VCaP (cell line): ENCODE measurements at regions not wholly inside any gene's neighbourhood (a gene's known extent, or its start where the extent isn't known, plus 50 kb on each side); places are given as distances from the start of the nearest gene placed in this dataset.

Experiments used
- H3K27ac ChIP-seq: fragments of 450-650 bp; 2 replicates; pipeline ENCODE4 v1.5.1; 2017
- CTCF ChIP-seq: fragments of 450-650 bp; conservative IDR thresholded peaks from 2 replicates; pipeline ENCODE4 v1.5.1; 2017; ENCODE audit warnings: mild to moderate bottlenecking, moderate library complexity

- H3K27ac ChIP-seq, result no peak overlapping the region
- TF ChIP-seq CTCF, result no peak
Observed at GRCh38 chr4:1479454-1479853, 73.2 kb upstream of the NKX1-1 start.

GRCh38 chr4:1478766-1479355 is 72.6 kb upstream of the NKX1-1 start:
- no peak for TF ChIP-seq CTCF
- no peak overlapping the region for H3K27ac ChIP-seq

GRCh38 chr4:1477045-1477840 is 71.0 kb upstream of the NKX1-1 start:
- H3K27ac ChIP-seq, result no peak overlapping the region
- TF ChIP-seq CTCF, result no peak

- H3K27ac ChIP-seq, result no peak overlapping the region
- no peak for TF ChIP-seq CTCF
Observed at GRCh38 chr4:1476140-1476513, 69.9 kb upstream of the NKX1-1 start.

- no peak overlapping the region for H3K27ac ChIP-seq
- TF ChIP-seq CTCF, result no peak
Observed at GRCh38 chr4:1475277-1476139, 69.3 kb upstream of the NKX1-1 start.

GRCh38 chr4:1474126-1475090 is 68.2 kb upstream of the NKX1-1 start:
- H3K27ac ChIP-seq, result no peak overlapping the region
- no peak for TF ChIP-seq CTCF
